Choroid plexus epithelial cell (primary cell): ENCODE measurements at regions not wholly inside any gene's neighbourhood (a gene's known extent, or its start where the extent isn't known, plus 50 kb on each side); places are given as distances from the start of the nearest gene placed in this dataset.
A peak's percentile ranks its signal among the peaks of the same experiment; 100 is the strongest.

Experiments
- DNase-seq: peaks from one replicate; pipeline ENCODE4 v3.0.0-alpha.2; 2010; ENCODE audit warnings: low read depth
- H3K4me3 ChIP-seq: 2 replicates; pipeline ENCODE4 v1.5.1; 2011; ENCODE audit warnings: low read depth, mild to moderate bottlenecking, control low read depth, low read length, moderate library complexity
- CTCF ChIP-seq: conservative IDR thresholded peaks from 2 replicates; pipeline ENCODE4 v1.5.1; 2011; ENCODE audit warnings: low read depth, mild to moderate bottlenecking, control low read depth, inconsistent platforms, low read length, moderate library complexity

- no peak overlapping the region for H3K4me3 ChIP-seq
- TF ChIP-seq CTCF = no peak
- no peak for DNase-seq
Measured at GRCh38 chr7:68922850-68923249, 675.4 kb upstream of the AUTS2 start.

- no peak overlapping the region for H3K4me3 ChIP-seq
- TF ChIP-seq CTCF = no peak
- DNase-seq = no peak
Measured at GRCh38 chr7:68925241-68925640, 673.0 kb upstream of the AUTS2 start.

- DNase-seq = peak; percentile 57
- H3K4me3 ChIP-seq = no peak overlapping the region
- no peak for TF ChIP-seq CTCF
Measured at GRCh38 chr7:68929781-68930261, 668.5 kb upstream of the AUTS2 start.

GRCh38 chr7:68936471-68937035, 661.7 kb upstream of the AUTS2 start:
- no peak overlapping the region for H3K4me3 ChIP-seq
- DNase-seq = no peak
- no peak for TF ChIP-seq CTCF

GRCh38 chr7:68938151-68938550, 660.1 kb upstream of the AUTS2 start:
- H3K4me3 ChIP-seq = no peak overlapping the region
- TF ChIP-seq CTCF = no peak
- no peak for DNase-seq

GRCh38 chr7:68943786-68944185, 654.5 kb upstream of the AUTS2 start:
- H3K4me3 ChIP-seq = no peak overlapping the region
- DNase-seq = no peak
- no peak for TF ChIP-seq CTCF

- no peak for TF ChIP-seq CTCF
- no peak overlapping the region for H3K4me3 ChIP-seq
- DNase-seq = no peak
Measured at GRCh38 chr7:68955656-68956055, 642.6 kb upstream of the AUTS2 start.
